ENCODE measurements at regions not wholly inside any gene's neighbourhood (a gene's known extent, or its start where the extent isn't known, plus 50 kb on each side); places are given as distances from the start of the nearest gene placed in this dataset.
"Not testable (repeated sequence)": the region's sequence is repeated elsewhere in the genome, so short reads cannot be mapped to it uniquely, and the experiment has no call there.

GRCh38 chr5:25027526-25027925, 382.7 kb upstream of the CDH10 start:
- intact Hi-C loops (cut with micrococcal nuclease): no loop called here

GRCh38 chr5:25027061-25027460, 382.3 kb upstream of the CDH10 start:
- intact Hi-C loops (cut with micrococcal nuclease): no loop called here

GRCh38 chr5:25025831-25026230, 381.1 kb upstream of the CDH10 start:
- intact Hi-C loops (cut with micrococcal nuclease): no loop called here

GRCh38 chr5:25020454-25020853, 375.7 kb upstream of the CDH10 start:
- intact Hi-C loops (cut with micrococcal nuclease): no loop called here

GRCh38 chr5:25009063-25009462, 364.3 kb upstream of the CDH10 start:
- intact Hi-C loops (cut with micrococcal nuclease): no loop called here

- intact Hi-C loops (cut with micrococcal nuclease): no loop called here
These were observed 362.0 kb upstream of the CDH10 start for GRCh38 chr5:25006734-25007133.

- intact Hi-C loops (cut with micrococcal nuclease): no loop called here
These were observed 361.5 kb upstream of the CDH10 start for GRCh38 chr5:25006237-25006636.

- intact Hi-C loops (cut with micrococcal nuclease): no loop called here
These were observed 360.7 kb upstream of the CDH10 start for GRCh38 chr5:25005431-25005830.

- intact Hi-C loops (cut with micrococcal nuclease): no loop called here
These were observed 357.6 kb upstream of the CDH10 start for GRCh38 chr5:25002371-25002770.

- intact Hi-C loops (cut with micrococcal nuclease): no loop called here
These were observed 355.0 kb upstream of the CDH10 start for GRCh38 chr5:24999732-25000131.

GRCh38 chr5:24998641-24999040, 353.9 kb upstream of the CDH10 start:
- intact Hi-C loops (cut with micrococcal nuclease): no loop called here

GRCh38 chr5:24986326-24986725, 341.5 kb upstream of the CDH10 start:
- intact Hi-C loops (cut with micrococcal nuclease): no loop called here

GRCh38 chr5:24978552-24978951, 333.8 kb upstream of the CDH10 start:
- intact Hi-C loops (cut with micrococcal nuclease): not testable (repeated sequence)

GRCh38 chr5:24963611-24964010, 318.8 kb upstream of the CDH10 start:
- intact Hi-C loops (cut with micrococcal nuclease): no loop called here

GRCh38 chr5:24923400-24923799, 278.6 kb upstream of the CDH10 start:
- intact Hi-C loops (cut with micrococcal nuclease): no loop called here

- intact Hi-C loops (cut with micrococcal nuclease): no loop called here
These were observed 273.9 kb upstream of the CDH10 start for GRCh38 chr5:24918676-24919075.

GRCh38 chr5:24916863-24917262, 272.1 kb upstream of the CDH10 start:
- intact Hi-C loops (cut with micrococcal nuclease): no loop called here

- intact Hi-C loops (cut with micrococcal nuclease): no loop called here
These were observed 264.4 kb upstream of the CDH10 start for GRCh38 chr5:24909210-24909609.

- intact Hi-C loops (cut with micrococcal nuclease): no loop called here
These were observed 261.9 kb upstream of the CDH10 start for GRCh38 chr5:24906689-24907088.

- intact Hi-C loops (cut with micrococcal nuclease): no loop called here
These were observed 260.3 kb upstream of the CDH10 start for GRCh38 chr5:24904981-24905517.

GRCh38 chr5:24899180-24899579, 254.4 kb upstream of the CDH10 start:
- intact Hi-C loops (cut with micrococcal nuclease): no loop called here

- intact Hi-C loops (cut with micrococcal nuclease): no loop called here
These were observed 219.5 kb upstream of the CDH10 start for GRCh38 chr5:24864244-24864643.

- intact Hi-C loops (cut with micrococcal nuclease): no loop called here
These were observed 217.3 kb upstream of the CDH10 start for GRCh38 chr5:24862117-24862516.

GRCh38 chr5:24855485-24855884, 210.7 kb upstream of the CDH10 start:
- intact Hi-C loops (cut with micrococcal nuclease): loop anchor here (1.0 kb wide), 1 partner anchor 10 kb away; no protein-coding TSS in a partner anchor

All from T-helper 1 cell treated with Interleukin-12 subunit alpha and Interleukin-12 subunit beta and Interleukin-4 antibody, amounts not matched to agents 30 ng/mL and 1 ng/mL, for 36 hours (primary cell).